Smooth muscle cell (in vitro differentiated cells): ENCODE measurements at regions not wholly inside any gene's neighbourhood (a gene's known extent, or its start where the extent isn't known, plus 50 kb on each side); places are given as distances from the start of the nearest gene placed in this dataset.
A peak's percentile ranks its signal among the peaks of the same experiment; 100 is the strongest.

Experiments
- DNase-seq: peaks from one replicate; lab custom pipeline; 2025; ENCODE audit not compliant: unreplicated experiment; lab: John Stamatoyannopoulos, UW
- H2AFZ ChIP-seq: fragments of 200-600 bp; sonication (generic); 2 replicates; pipeline ENCODE4 v1.6.0; 2016; ENCODE audit warnings: antibody characterized with exemption, low read depth, mild to moderate bottlenecking
- H3F3A ChIP-seq: fragments of 200-600 bp; sonication (generic); 2 replicates; pipeline ENCODE4 v1.6.0; 2017; ENCODE audit warnings: antibody characterized with exemption, low read depth
- H3K27ac ChIP-seq: fragments of 200-600 bp; sonication (generic); 2 replicates; pipeline ENCODE4 v1.5.1; 2016; ENCODE audit warnings: low read depth, mild to moderate bottlenecking
- H3K27me3 ChIP-seq: fragments of 200-600 bp; sonication (generic); 2 replicates; pipeline ENCODE4 v1.6.1; 2016; ENCODE audit warnings: low read depth, mild to moderate bottlenecking
- H3K36me3 ChIP-seq: fragments of 200-600 bp; sonication (generic); 2 replicates; pipeline ENCODE4 v1.5.1; 2016; ENCODE audit warnings: low read depth
- H3K4me1 ChIP-seq: fragments of 200-600 bp; sonication (generic); 2 replicates; pipeline ENCODE4 v1.5.1; 2016; ENCODE audit warnings: low read depth
- H3K4me2 ChIP-seq: fragments of 200-600 bp; sonication (generic); 2 replicates; pipeline ENCODE4 v1.6.0; 2016; ENCODE audit warnings: mild to moderate bottlenecking
- H3K4me3 ChIP-seq: fragments of 200-600 bp; sonication (generic); 2 replicates; pipeline ENCODE4 v1.5.1; 2016; ENCODE audit warnings: mild to moderate bottlenecking
- H3K79me2 ChIP-seq: fragments of 200-600 bp; sonication (generic); 2 replicates; pipeline ENCODE4 v1.6.0; 2016; ENCODE audit warnings: low read depth, mild to moderate bottlenecking
- H3K9ac ChIP-seq: fragments of 200-600 bp; sonication (generic); 2 replicates; pipeline ENCODE4 v1.6.0; 2016; ENCODE audit warnings: low read depth
- H3K9me3 ChIP-seq: fragments of 200-600 bp; sonication (generic); replicated peaks from 2 replicates; pipeline ENCODE4 v1.5.1; 2016; ENCODE audit warnings: low read depth
- H4K20me1 ChIP-seq: fragments of 200-600 bp; sonication (generic); 2 replicates; pipeline ENCODE4 v1.6.0; 2016; ENCODE audit warnings: low read depth
- CTCF ChIP-seq: fragments of 200-600 bp; sonication (generic); IDR thresholded peaks from 2 replicates; pipeline ENCODE4 v1.5.1; 2017; ENCODE audit warnings: borderline replicate concordance, mild to moderate bottlenecking, antibody characterized with exemption; ENCODE audit not compliant: insufficient read depth, poor library complexity, severe bottlenecking
- WGBS: methylation state at CpG from one replicate; pipeline ENCODE4 v1.1.7; 2016; ENCODE audit warnings: low lambda C conversion rate; 5-methylcytosine and 5-hydroxymethylcytosine counted together

DNA sequence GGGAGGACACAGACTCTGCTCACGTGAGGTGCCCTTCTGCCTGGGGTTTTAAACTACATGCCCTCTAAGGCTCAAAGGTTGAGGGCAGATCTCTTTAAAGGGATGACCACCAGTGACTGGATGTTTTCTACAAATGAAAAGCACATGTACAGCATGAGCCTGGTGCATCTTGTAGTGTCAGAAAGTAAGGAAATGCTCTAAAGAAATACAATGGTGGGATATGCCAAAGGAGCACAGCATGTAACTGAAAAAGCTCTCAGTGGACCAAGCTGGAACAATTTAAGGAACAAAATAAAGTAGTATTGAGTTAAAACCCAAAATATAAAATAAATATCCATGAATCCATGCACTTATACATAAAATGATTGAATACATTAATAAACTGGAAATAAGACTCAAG, 78.3 kb upstream of the SEMA6D start:
- WGBS = 92% methylated on average over 1 of the region's 1 CpG
- H3K4me1 ChIP-seq = peaks cover 8% of the 10 kb centered on the region

GRCh38 chr15:47640079-47640478, 77.2 kb upstream of the SEMA6D start:
- Histone ChIP-seq H3F3A (no peaks in the 10 kb centered on the region), H3K36me3 (no peaks in the 10 kb centered on the region), H3K9ac (no peak overlapping the region), H4K20me1 (no peaks in the 10 kb centered on the region), H3K4me1 (peaks cover 8% of the 10 kb centered on the region), H3K9me3 (no peaks in the 10 kb centered on the region), H3K4me2 (no peak overlapping the region), H3K27me3 (no peaks in the 10 kb centered on the region), H2AFZ (no peak overlapping the region), H3K27ac (no peak overlapping the region), H3K79me2 (no peaks in the 10 kb centered on the region), H3K4me3 (no peak overlapping the region)
- WGBS = 92% methylated on average over 5 of the region's 5 CpGs
- no peak for TF ChIP-seq CTCF
- DNase-seq = no peak

More for the DNA sequence above, 78.3 kb upstream of the SEMA6D start:
- H3F3A ChIP-seq = no peaks in the 10 kb centered on the region
- H3K36me3 ChIP-seq = no peaks in the 10 kb centered on the region
- no peaks in the 10 kb centered on the region for H3K9me3 ChIP-seq
- DNase-seq = no peak
- TF ChIP-seq CTCF = no peak
- H3K4me3 ChIP-seq = no peak overlapping the region
- no peak overlapping the region for H3K27ac ChIP-seq
- H3K79me2 ChIP-seq = no peaks in the 10 kb centered on the region
- no peaks in the 10 kb centered on the region for H3K27me3 ChIP-seq
- no peak overlapping the region for H2AFZ ChIP-seq
- no peak overlapping the region for H3K4me2 ChIP-seq
- H4K20me1 ChIP-seq = no peaks in the 10 kb centered on the region
- no peak overlapping the region for H3K9ac ChIP-seq

GRCh38 chr15:47640901-47641300, 76.4 kb upstream of the SEMA6D start:
- no peaks in the 10 kb centered on the region for H3K27me3 ChIP-seq
- H3K9me3 ChIP-seq = no peaks in the 10 kb centered on the region
- TF ChIP-seq CTCF = no peak
- H3K4me1 ChIP-seq = peaks cover 8% of the 10 kb centered on the region
- H2AFZ ChIP-seq = no peak overlapping the region
- DNase-seq = no peak
- no peaks in the 10 kb centered on the region for H3F3A ChIP-seq
- no peaks in the 10 kb centered on the region for H3K36me3 ChIP-seq
- no peak overlapping the region for H3K4me3 ChIP-seq
- WGBS = 77% methylated on average over 7 of the region's 7 CpGs
- H3K4me2 ChIP-seq = no peak overlapping the region
- no peak overlapping the region for H3K27ac ChIP-seq
- H3K9ac ChIP-seq = no peak overlapping the region
- H3K79me2 ChIP-seq = no peaks in the 10 kb centered on the region
- H4K20me1 ChIP-seq = no peaks in the 10 kb centered on the region

DNA sequence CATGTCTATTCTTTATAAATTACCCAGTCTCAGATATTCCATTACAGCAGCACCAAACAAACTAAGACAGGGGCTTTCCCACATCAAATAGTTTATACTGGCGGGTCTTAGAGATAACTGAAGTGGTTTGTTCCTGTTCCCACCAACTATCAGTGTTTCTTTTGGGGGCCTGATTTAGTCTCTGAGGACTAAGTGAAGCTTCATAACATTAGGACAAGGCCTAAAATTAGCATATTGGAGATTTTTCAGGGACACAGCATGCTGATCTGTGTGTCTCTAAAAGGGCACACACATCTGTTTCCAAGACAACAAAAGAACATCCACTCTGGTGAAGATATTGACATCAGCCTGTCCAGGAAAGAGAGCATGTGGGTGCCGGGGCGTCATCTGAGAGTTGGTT, 72.6 kb upstream of the SEMA6D start:
- TF ChIP-seq CTCF = no peak
- Histone ChIP-seq H3K9me3 (no peaks in the 10 kb centered on the region), H2AFZ (peak overlapping the region; percentile 67), H3K4me3 (no peak overlapping the region), H3K36me3 (no peaks in the 10 kb centered on the region), H3K4me1 (peaks cover 19% of the 10 kb centered on the region), H3F3A (no peaks in the 10 kb centered on the region), H3K27me3 (no peaks in the 10 kb centered on the region), H4K20me1 (no peaks in the 10 kb centered on the region), H3K27ac (peak overlapping the region; percentile 66), H3K79me2 (no peaks in the 10 kb centered on the region), H3K9ac (peak overlapping the region; percentile 44), H3K4me2 (peak overlapping the region; percentile 49)
- WGBS = 63% methylated on average over 3 of the region's 3 CpGs
- DNase-seq = no peak
